ENCODE measurements at regions not wholly inside any gene's neighbourhood (a gene's known extent, or its start where the extent isn't known, plus 50 kb on each side); places are given as distances from the start of the nearest gene placed in this dataset.

GRCh38 chr6:105619971-105620741 lies 217.3 kb upstream of the PREP start:
- Histone ChIP-seq H3K9me3 (ENCODE audit: severe bottlenecking) (no peaks in the 10 kb centered on the region), H3K27me3 (ENCODE audit: insufficient read depth, poor library complexity, severe bottlenecking) (no peaks in the 10 kb centered on the region), H3K4me1 (ENCODE audit: insufficient read depth, poor library complexity, severe bottlenecking) (no peaks in the 10 kb centered on the region), H3K27ac (ENCODE audit: poor library complexity, severe bottlenecking) (no peak overlapping the region), H3K4me3 (ENCODE audit: severe bottlenecking) (no peak overlapping the region), H3K36me3 (ENCODE audit: low read depth) (no peaks in the 10 kb centered on the region)
- ATAC-seq (ENCODE audit: low read depth) (no peak), DNase-seq (ENCODE audit: low spot score) (no peak)
- no peak for TF ChIP-seq CTCF (IDR thresholded peaks at IDR 0.05; ENCODE audit: poor library complexity, severe bottlenecking)

GRCh38 chr6:105618247-105618646 lies 215.4 kb upstream of the PREP start:
- TF ChIP-seq CTCF (IDR thresholded peaks at IDR 0.05; ENCODE audit: poor library complexity, severe bottlenecking): no peak
- H3K27ac ChIP-seq (ENCODE audit: poor library complexity, severe bottlenecking): no peak overlapping the region
- DNase-seq (ENCODE audit: low spot score) (no peak), ATAC-seq (ENCODE audit: low read depth) (no peak)
- H3K36me3 ChIP-seq (ENCODE audit: low read depth): no peaks in the 10 kb centered on the region
- H3K9me3 ChIP-seq (ENCODE audit: severe bottlenecking): no peaks in the 10 kb centered on the region
- H3K4me1 ChIP-seq (ENCODE audit: insufficient read depth, poor library complexity, severe bottlenecking): peaks cover 2% of the 10 kb centered on the region
- no peaks in the 10 kb centered on the region for H3K27me3 ChIP-seq (ENCODE audit: insufficient read depth, poor library complexity, severe bottlenecking)
- H3K4me3 ChIP-seq (ENCODE audit: severe bottlenecking): no peak overlapping the region

GRCh38 chr6:105616521-105616920 lies 213.6 kb upstream of the PREP start:
- H3K4me1 ChIP-seq (ENCODE audit: insufficient read depth, poor library complexity, severe bottlenecking): peaks cover 12% of the 10 kb centered on the region
- H3K27ac ChIP-seq (ENCODE audit: poor library complexity, severe bottlenecking): no peak overlapping the region
- ATAC-seq (ENCODE audit: low read depth): 0 out of 3 replicates have a peak, but pooled peaks have one; percentile 31
- TF ChIP-seq CTCF (IDR thresholded peaks at IDR 0.05; ENCODE audit: poor library complexity, severe bottlenecking): no peak
- no peak for DNase-seq (ENCODE audit: low spot score)
- no peaks in the 10 kb centered on the region for H3K36me3 ChIP-seq (ENCODE audit: low read depth)
- no peaks in the 10 kb centered on the region for H3K27me3 ChIP-seq (ENCODE audit: insufficient read depth, poor library complexity, severe bottlenecking)
- no peak overlapping the region for H3K4me3 ChIP-seq (ENCODE audit: severe bottlenecking)
- H3K9me3 ChIP-seq (ENCODE audit: severe bottlenecking): no peaks in the 10 kb centered on the region

- Histone ChIP-seq H3K27me3 (ENCODE audit: insufficient read depth, poor library complexity, severe bottlenecking) (no peaks in the 10 kb centered on the region), H3K36me3 (ENCODE audit: low read depth) (no peaks in the 10 kb centered on the region), H3K9me3 (ENCODE audit: severe bottlenecking) (no peaks in the 10 kb centered on the region), H3K4me3 (ENCODE audit: severe bottlenecking) (no peak overlapping the region), H3K27ac (ENCODE audit: poor library complexity, severe bottlenecking) (no peak overlapping the region), H3K4me1 (ENCODE audit: insufficient read depth, poor library complexity, severe bottlenecking) (peaks cover 12% of the 10 kb centered on the region)
- DNase-seq (ENCODE audit: low spot score) (no peak), ATAC-seq (ENCODE audit: low read depth) (no peak)
- TF ChIP-seq CTCF (IDR thresholded peaks at IDR 0.05; ENCODE audit: poor library complexity, severe bottlenecking): no peak
These were observed 208.7 kb upstream of the PREP start for GRCh38 chr6:105611606-105612005.

GRCh38 chr6:105609375-105609991 lies 206.6 kb upstream of the PREP start:
- H3K27ac ChIP-seq (ENCODE audit: poor library complexity, severe bottlenecking): no peak overlapping the region
- H3K4me3 ChIP-seq (ENCODE audit: severe bottlenecking): no peak overlapping the region
- H3K9me3 ChIP-seq (ENCODE audit: severe bottlenecking): no peaks in the 10 kb centered on the region
- H3K27me3 ChIP-seq (ENCODE audit: insufficient read depth, poor library complexity, severe bottlenecking): no peaks in the 10 kb centered on the region
- H3K36me3 ChIP-seq (ENCODE audit: low read depth): no peaks in the 10 kb centered on the region
- DNase-seq (ENCODE audit: low spot score): no peak
- ATAC-seq (ENCODE audit: low read depth): no peak
- TF ChIP-seq CTCF (IDR thresholded peaks at IDR 0.05; ENCODE audit: poor library complexity, severe bottlenecking): no peak
- H3K4me1 ChIP-seq (ENCODE audit: insufficient read depth, poor library complexity, severe bottlenecking): peaks cover 12% of the 10 kb centered on the region

All from RWPE2 (cell line).